ENCODE measurements at regions not wholly inside any gene's neighbourhood (a gene's known extent, or its start where the extent isn't known, plus 50 kb on each side); places are given as distances from the start of the nearest gene placed in this dataset.

- Histone ChIP-seq H3K9me3 (ENCODE audit: low read depth) (no peaks in the 10 kb centered on the region), H3K9me2 (ENCODE audit: insufficient read depth) (no peaks in the 10 kb centered on the region), H3K9ac (no peak overlapping the region)
These were observed 357.6 kb downstream of the SHANK2 start for GRCh38 chr11:70894566-70895365.

GRCh38 chr11:70895366-70895670 lies 357.1 kb downstream of the SHANK2 start:
- H3K4me1 ChIP-seq (ENCODE audit: insufficient read depth): no peaks in the 10 kb centered on the region
- no peaks in the 10 kb centered on the region for H3K9me3 ChIP-seq (ENCODE audit: low read depth)
- no peaks in the 10 kb centered on the region for H4K20me1 ChIP-seq (ENCODE audit: insufficient read depth)
- no peaks in the 10 kb centered on the region for H3F3A ChIP-seq (ENCODE audit: insufficient read depth)
- no peak overlapping the region for H3K9ac ChIP-seq
- H3K79me2 ChIP-seq (ENCODE audit: insufficient read depth): no peaks in the 10 kb centered on the region
- no peaks in the 10 kb centered on the region for H3K9me2 ChIP-seq (ENCODE audit: insufficient read depth)
- in situ Hi-C loops (cut with MboI): no loop called here
- H3K36me3 ChIP-seq (ENCODE audit: low read depth): no peaks in the 10 kb centered on the region
- no peak for DNase-seq
- H3K27ac ChIP-seq: no peak overlapping the region
- 43 to 48% methylated on average over 11 of the region's 11 CpGs for WGBS, 2 experiments (ENCODE audit: low coverage in 1 of 2, low lambda C conversion rate in 2 of 2, missing lambda C conversion rate in 2 of 2)
- H3K4me2 ChIP-seq (ENCODE audit: unreplicated experiment): no peak overlapping the region
- no peak for TF ChIP-seq EZH2 (IDR thresholded peaks at IDR 0.05; ENCODE audit: insufficient read depth, poor library complexity, severe bottlenecking)
- TF ChIP-seq EZH2phosphoT487 (IDR thresholded peaks at IDR 0.05; ENCODE audit: insufficient read depth, low read depth): no peak
- H3K27me3 ChIP-seq (replicated peaks; ENCODE audit: insufficient read depth): no peaks in the 10 kb centered on the region
- H2AFZ ChIP-seq: no peak overlapping the region
- no peak overlapping the region for H3K4me3 ChIP-seq

More at GRCh38 chr11:70894566-70895365, 357.6 kb downstream of the SHANK2 start:
- Histone ChIP-seq H3K4me1 (ENCODE audit: insufficient read depth) (no peaks in the 10 kb centered on the region), H3K27ac (no peak overlapping the region), H3K79me2 (ENCODE audit: insufficient read depth) (no peaks in the 10 kb centered on the region), H3K4me3 (no peak overlapping the region), H3K36me3 (ENCODE audit: low read depth) (no peaks in the 10 kb centered on the region), H4K20me1 (ENCODE audit: insufficient read depth) (no peaks in the 10 kb centered on the region), H3F3A (ENCODE audit: insufficient read depth) (no peaks in the 10 kb centered on the region), H3K4me2 (ENCODE audit: unreplicated experiment) (no peak overlapping the region), H3K27me3 (replicated peaks; ENCODE audit: insufficient read depth) (no peaks in the 10 kb centered on the region), H2AFZ (no peak overlapping the region)
- no peak for TF ChIP-seq EZH2phosphoT487 (IDR thresholded peaks at IDR 0.05; ENCODE audit: insufficient read depth, low read depth)
- no peak for TF ChIP-seq EZH2 (IDR thresholded peaks at IDR 0.05; ENCODE audit: insufficient read depth, poor library complexity, severe bottlenecking)
- WGBS, 2 experiments (ENCODE audit: low coverage in 1 of 2, low lambda C conversion rate in 2 of 2, missing lambda C conversion rate in 2 of 2): 40 to 46% methylated on average over 18 to 20 of the region's 20 CpGs
- in situ Hi-C loops (cut with MboI): no loop called here
- DNase-seq: no peak

- Histone ChIP-seq H3K4me3 (no peak overlapping the region), H3F3A (ENCODE audit: insufficient read depth) (no peaks in the 10 kb centered on the region), H3K9me3 (ENCODE audit: low read depth) (no peaks in the 10 kb centered on the region), H3K4me2 (ENCODE audit: unreplicated experiment) (no peak overlapping the region), H3K27ac (no peak overlapping the region), H3K4me1 (ENCODE audit: insufficient read depth) (no peaks in the 10 kb centered on the region), H3K27me3 (replicated peaks; ENCODE audit: insufficient read depth) (no peaks in the 10 kb centered on the region), H3K79me2 (ENCODE audit: insufficient read depth) (no peaks in the 10 kb centered on the region), H4K20me1 (ENCODE audit: insufficient read depth) (no peaks in the 10 kb centered on the region), H3K9ac (no peak overlapping the region), H3K36me3 (ENCODE audit: low read depth) (no peaks in the 10 kb centered on the region), H2AFZ (no peak overlapping the region), H3K9me2 (ENCODE audit: insufficient read depth) (no peaks in the 10 kb centered on the region)
- TF ChIP-seq EZH2phosphoT487 (IDR thresholded peaks at IDR 0.05; ENCODE audit: insufficient read depth, low read depth) (no peak), EZH2 (IDR thresholded peaks at IDR 0.05; ENCODE audit: insufficient read depth, poor library complexity, severe bottlenecking) (no peak)
- no peak for DNase-seq
- WGBS, 2 experiments (ENCODE audit: low coverage in 1 of 2, low lambda C conversion rate in 2 of 2, missing lambda C conversion rate in 2 of 2): 32 to 47% methylated on average over 1 of the region's 1 CpG
- in situ Hi-C loops (cut with MboI): no loop called here
These were observed 354.9 kb downstream of the SHANK2 start for GRCh38 chr11:70897429-70897828.

GRCh38 chr11:70899616-70900015 lies 352.8 kb downstream of the SHANK2 start:
- 50 to 64% methylated on average over 6 of the region's 6 CpGs for WGBS, 2 experiments (ENCODE audit: low coverage in 1 of 2, low lambda C conversion rate in 2 of 2, missing lambda C conversion rate in 2 of 2)
- Histone ChIP-seq H3K36me3 (ENCODE audit: low read depth) (no peaks in the 10 kb centered on the region), H3K9me3 (ENCODE audit: low read depth) (no peaks in the 10 kb centered on the region), H3K79me2 (ENCODE audit: insufficient read depth) (no peaks in the 10 kb centered on the region), H3K27me3 (replicated peaks; ENCODE audit: insufficient read depth) (no peaks in the 10 kb centered on the region), H3K9ac (no peak overlapping the region), H3K4me2 (ENCODE audit: unreplicated experiment) (no peak overlapping the region), H3F3A (ENCODE audit: insufficient read depth) (no peaks in the 10 kb centered on the region), H3K27ac (no peak overlapping the region), H3K4me1 (ENCODE audit: insufficient read depth) (no peaks in the 10 kb centered on the region), H4K20me1 (ENCODE audit: insufficient read depth) (no peaks in the 10 kb centered on the region), H3K4me3 (no peak overlapping the region), H3K9me2 (ENCODE audit: insufficient read depth) (no peaks in the 10 kb centered on the region), H2AFZ (no peak overlapping the region)
- in situ Hi-C loops (cut with MboI): no loop called here
- no peak for DNase-seq
- no peak for TF ChIP-seq EZH2phosphoT487 (IDR thresholded peaks at IDR 0.05; ENCODE audit: insufficient read depth, low read depth)
- TF ChIP-seq EZH2 (IDR thresholded peaks at IDR 0.05; ENCODE audit: insufficient read depth, poor library complexity, severe bottlenecking): no peak

Measured in GM23248 (cell line).